ENCODE measurements at regions not wholly inside any gene's neighbourhood (a gene's known extent, or its start where the extent isn't known, plus 50 kb on each side); places are given as distances from the start of the nearest gene placed in this dataset.
A peak's percentile ranks its signal among the peaks of the same experiment; 100 is the strongest.

DNA sequence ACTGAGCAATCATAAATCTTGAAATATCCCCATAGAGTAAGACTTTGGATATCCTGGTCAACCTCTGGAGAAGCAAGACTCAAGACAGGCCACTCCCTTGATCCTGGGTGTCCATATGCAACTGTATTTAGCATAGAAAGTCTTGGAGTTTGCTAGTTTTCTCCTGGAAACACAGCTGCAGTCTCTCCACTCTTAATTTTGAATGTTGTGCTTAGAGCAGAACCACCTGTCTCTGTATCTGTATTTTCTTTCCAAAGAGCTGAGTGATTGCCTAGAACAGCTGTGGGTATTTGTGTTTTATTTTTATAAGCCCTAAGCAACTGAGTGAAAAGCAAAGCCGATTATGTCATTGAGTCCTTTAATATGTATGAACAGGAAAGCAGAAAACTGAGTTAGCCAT lies 64.1 kb upstream of the ADAM23 start:
- no peak overlapping the region for H4K8ac ChIP-seq (ENCODE audit: low read depth, low read length)
- H3K4me3 ChIP-seq (ENCODE audit: low read depth, low read length): no peak overlapping the region
- H3K18ac ChIP-seq (ENCODE audit: low read length): no peak overlapping the region
- H3K36me3 ChIP-seq (ENCODE audit: control insufficient read depth in 1 of 2, insufficient read depth in 2 of 2, low read length in 2 of 2): no peaks in the 10 kb centered on the region
- no peak overlapping the region for H2BK120ac ChIP-seq (ENCODE audit: insufficient read depth, low read length, poor library complexity)
- H3K27me3 ChIP-seq (ENCODE audit: insufficient read depth, low read length): no peaks in the 10 kb centered on the region
- no peak overlapping the region for H3K27ac ChIP-seq (ENCODE audit: low read depth, low read length)
- no peak overlapping the region for H4K91ac ChIP-seq (ENCODE audit: low read depth, low read length)
- no peak overlapping the region for H3K4ac ChIP-seq (ENCODE audit: low read depth, low read length)
- no peak overlapping the region for H2BK12ac ChIP-seq (ENCODE audit: low read length)
- H3K79me2 ChIP-seq (ENCODE audit: control insufficient read depth, insufficient read depth, low read length, poor library complexity): no peaks in the 10 kb centered on the region
- H2BK5ac ChIP-seq (ENCODE audit: low read depth, low read length, poor library complexity): no peak overlapping the region
- H2AK5ac ChIP-seq (ENCODE audit: low read length): no peak overlapping the region
- no peaks in the 10 kb centered on the region for H3K79me1 ChIP-seq (ENCODE audit: low read length)
- no peak overlapping the region for H3K9ac ChIP-seq (ENCODE audit: low read length)
- H3K14ac ChIP-seq (ENCODE audit: low read length): no peak overlapping the region
- no peak overlapping the region for H2AFZ ChIP-seq (ENCODE audit: insufficient read depth, low read length, poor library complexity)
- no peaks in the 10 kb centered on the region for H3K4me1 ChIP-seq (ENCODE audit: control insufficient read depth in 1 of 2, insufficient read depth in 2 of 2, low read length in 2 of 2)
- no peak overlapping the region for H4K12ac ChIP-seq (ENCODE audit: low read depth, low read length)
- no CpG with 5 or more reads among the region's 1 CpG for WGBS (ENCODE audit: extremely low coverage, insufficient coverage, insufficient read length)
- H3K9me3 ChIP-seq (ENCODE audit: insufficient read depth, low read depth, low read length): no peaks in the 10 kb centered on the region
- DNase-seq: no peak
- H3K23ac ChIP-seq (ENCODE audit: low read length): no peak overlapping the region
- no peak overlapping the region for H3K4me2 ChIP-seq (ENCODE audit: low read length)

DNA sequence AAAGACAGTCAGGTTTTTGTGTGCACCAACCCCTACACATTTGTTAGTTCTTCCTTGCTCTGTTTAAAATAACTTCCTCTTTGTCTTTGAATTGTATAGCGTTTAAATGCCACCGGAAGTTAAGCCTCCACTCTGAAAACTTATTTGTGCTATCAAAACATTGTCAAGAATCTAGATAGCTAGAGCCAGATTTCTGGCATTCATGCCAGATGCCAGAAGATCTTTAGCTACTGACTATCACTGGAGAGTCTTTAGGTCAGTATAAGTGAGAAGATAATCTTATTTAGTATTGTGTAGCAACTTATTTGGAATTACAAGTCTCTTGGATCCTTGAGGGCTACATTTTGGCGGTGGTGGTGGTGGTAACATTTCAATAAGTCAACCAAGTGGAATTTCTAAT lies 63.4 kb upstream of the ADAM23 start:
- Histone ChIP-seq H2AK5ac (ENCODE audit: low read length) (no peak overlapping the region), H3K36me3 (ENCODE audit: control insufficient read depth in 1 of 2, insufficient read depth in 2 of 2, low read length in 2 of 2) (no peaks in the 10 kb centered on the region), H2BK120ac (ENCODE audit: insufficient read depth, low read length, poor library complexity) (no peak overlapping the region), H4K91ac (ENCODE audit: low read depth, low read length) (no peak overlapping the region), H3K9me3 (ENCODE audit: insufficient read depth, low read depth, low read length) (no peaks in the 10 kb centered on the region), H2BK5ac (ENCODE audit: low read depth, low read length, poor library complexity) (no peak overlapping the region), H3K79me2 (ENCODE audit: control insufficient read depth, insufficient read depth, low read length, poor library complexity) (no peaks in the 10 kb centered on the region), H3K27me3 (ENCODE audit: insufficient read depth, low read length) (no peaks in the 10 kb centered on the region), H3K4me1 (ENCODE audit: control insufficient read depth in 1 of 2, insufficient read depth in 2 of 2, low read length in 2 of 2) (no peaks in the 10 kb centered on the region), H2AFZ (ENCODE audit: insufficient read depth, low read length, poor library complexity) (no peak overlapping the region), H2BK12ac (ENCODE audit: low read length) (no peak overlapping the region), H3K18ac (ENCODE audit: low read length) (no peak overlapping the region), H3K4me3 (ENCODE audit: low read depth, low read length) (no peak overlapping the region), H3K27ac (ENCODE audit: low read depth, low read length) (no peak overlapping the region), H3K14ac (ENCODE audit: low read length) (no peak overlapping the region), H3K4ac (ENCODE audit: low read depth, low read length) (no peak overlapping the region), H3K9ac (ENCODE audit: low read length) (no peak overlapping the region), H3K23ac (ENCODE audit: low read length) (no peak overlapping the region), H4K12ac (ENCODE audit: low read depth, low read length) (no peak overlapping the region), H4K8ac (ENCODE audit: low read depth, low read length) (no peak overlapping the region), H3K4me2 (ENCODE audit: low read length) (no peak overlapping the region), H3K79me1 (ENCODE audit: low read length) (no peaks in the 10 kb centered on the region)
- WGBS (ENCODE audit: extremely low coverage, insufficient coverage, insufficient read length): no CpG with 5 or more reads among the region's 3 CpGs
- peak in 1 of 2 donors; percentile 18 for DNase-seq

DNA sequence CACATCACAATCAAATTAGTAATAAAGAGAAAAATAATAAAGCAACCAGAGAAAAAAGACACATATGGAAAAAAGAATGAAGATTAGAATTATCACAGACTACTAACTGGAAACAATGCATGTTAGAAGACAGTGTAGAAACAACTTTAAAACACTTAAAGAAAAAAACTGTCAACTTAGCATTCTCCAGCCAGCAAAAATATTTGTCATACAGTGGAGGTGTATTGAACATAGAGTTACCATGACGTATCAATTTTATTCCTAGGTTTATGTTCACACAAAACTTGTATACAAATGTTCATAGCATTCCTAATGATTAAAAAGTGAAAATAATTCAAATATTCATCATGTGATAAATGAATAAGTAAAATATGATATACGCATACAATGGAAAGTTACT lies 61.5 kb upstream of the ADAM23 start:
- H3K79me1 ChIP-seq (ENCODE audit: low read length): no peaks in the 10 kb centered on the region
- no peak overlapping the region for H3K14ac ChIP-seq (ENCODE audit: low read length)
- no peak overlapping the region for H2BK120ac ChIP-seq (ENCODE audit: insufficient read depth, low read length, poor library complexity)
- no peaks in the 10 kb centered on the region for H3K9me3 ChIP-seq (ENCODE audit: insufficient read depth, low read depth, low read length)
- WGBS (ENCODE audit: extremely low coverage, insufficient coverage, insufficient read length): no CpG with 5 or more reads among the region's 2 CpGs
- DNase-seq: no peak
- H3K36me3 ChIP-seq (ENCODE audit: control insufficient read depth in 1 of 2, insufficient read depth in 2 of 2, low read length in 2 of 2): no peaks in the 10 kb centered on the region
- no peak overlapping the region for H2AK5ac ChIP-seq (ENCODE audit: low read length)
- H3K27me3 ChIP-seq (ENCODE audit: insufficient read depth, low read length): no peaks in the 10 kb centered on the region
- H3K79me2 ChIP-seq (ENCODE audit: control insufficient read depth, insufficient read depth, low read length, poor library complexity): no peaks in the 10 kb centered on the region
- H3K4me2 ChIP-seq (ENCODE audit: low read length): no peak overlapping the region
- no peaks in the 10 kb centered on the region for H3K4me1 ChIP-seq (ENCODE audit: control insufficient read depth in 1 of 2, insufficient read depth in 2 of 2, low read length in 2 of 2)
- H3K9ac ChIP-seq (ENCODE audit: low read length): no peak overlapping the region
- no peak overlapping the region for H2BK12ac ChIP-seq (ENCODE audit: low read length)
- no peak overlapping the region for H3K23ac ChIP-seq (ENCODE audit: low read length)
- H4K12ac ChIP-seq (ENCODE audit: low read depth, low read length): no peak overlapping the region
- no peak overlapping the region for H3K18ac ChIP-seq (ENCODE audit: low read length)
- H2BK5ac ChIP-seq (ENCODE audit: low read depth, low read length, poor library complexity): no peak overlapping the region
- H4K91ac ChIP-seq (ENCODE audit: low read depth, low read length): no peak overlapping the region
- H3K4ac ChIP-seq (ENCODE audit: low read depth, low read length): no peak overlapping the region
- H2AFZ ChIP-seq (ENCODE audit: insufficient read depth, low read length, poor library complexity): no peak overlapping the region
- H3K27ac ChIP-seq (ENCODE audit: low read depth, low read length): no peak overlapping the region
- no peak overlapping the region for H4K8ac ChIP-seq (ENCODE audit: low read depth, low read length)
- H3K4me3 ChIP-seq (ENCODE audit: low read depth, low read length): no peak overlapping the region

DNA sequence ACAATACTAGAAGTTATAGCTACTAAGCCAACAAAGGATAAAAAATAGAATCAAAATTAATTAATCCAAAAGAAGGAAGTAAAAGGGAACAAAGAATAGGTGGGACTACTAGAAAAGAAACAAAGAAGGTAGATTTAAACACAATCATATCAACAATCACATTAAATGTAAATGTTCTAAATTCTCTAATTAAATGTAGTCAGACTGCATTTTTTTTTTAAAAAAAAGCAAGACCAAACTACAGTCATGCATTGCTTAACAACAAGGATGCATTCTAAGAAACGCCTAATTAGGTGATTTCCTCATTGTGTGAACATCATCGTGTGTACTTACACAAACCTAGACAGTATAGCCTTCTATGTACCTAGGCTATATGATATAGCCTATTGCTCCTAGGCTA lies 59.7 kb upstream of the ADAM23 start:
- H3K79me2 ChIP-seq (ENCODE audit: control insufficient read depth, insufficient read depth, low read length, poor library complexity): no peaks in the 10 kb centered on the region

More for the DNA sequence above, 59.7 kb upstream of the ADAM23 start:
- Histone ChIP-seq H3K14ac (ENCODE audit: low read length) (no peak overlapping the region), H4K8ac (ENCODE audit: low read depth, low read length) (no peak overlapping the region), H3K4me2 (ENCODE audit: low read length) (no peak overlapping the region), H3K4ac (ENCODE audit: low read depth, low read length) (no peak overlapping the region), H3K9me3 (ENCODE audit: insufficient read depth, low read depth, low read length) (no peaks in the 10 kb centered on the region), H3K9ac (ENCODE audit: low read length) (no peak overlapping the region), H3K27ac (ENCODE audit: low read depth, low read length) (no peak overlapping the region), H2BK12ac (ENCODE audit: low read length) (no peak overlapping the region), H4K12ac (ENCODE audit: low read depth, low read length) (no peak overlapping the region), H3K27me3 (ENCODE audit: insufficient read depth, low read length) (no peaks in the 10 kb centered on the region), H4K91ac (ENCODE audit: low read depth, low read length) (no peak overlapping the region), H3K4me3 (ENCODE audit: low read depth, low read length) (no peak overlapping the region), H3K18ac (ENCODE audit: low read length) (no peak overlapping the region), H2AK5ac (ENCODE audit: low read length) (no peak overlapping the region), H2BK120ac (ENCODE audit: insufficient read depth, low read length, poor library complexity) (no peak overlapping the region), H2BK5ac (ENCODE audit: low read depth, low read length, poor library complexity) (no peak overlapping the region), H3K36me3 (ENCODE audit: control insufficient read depth in 1 of 2, insufficient read depth in 2 of 2, low read length in 2 of 2) (no peaks in the 10 kb centered on the region), H3K4me1 (ENCODE audit: control insufficient read depth in 1 of 2, insufficient read depth in 2 of 2, low read length in 2 of 2) (no peaks in the 10 kb centered on the region), H3K23ac (ENCODE audit: low read length) (no peak overlapping the region), H2AFZ (ENCODE audit: insufficient read depth, low read length, poor library complexity) (no peak overlapping the region), H3K79me1 (ENCODE audit: low read length) (no peaks in the 10 kb centered on the region)
- no peak for DNase-seq
- no CpG with 5 or more reads among the region's 2 CpGs for WGBS (ENCODE audit: extremely low coverage, insufficient coverage, insufficient read length)

Measured in trophoblast cell (in vitro differentiated cells and primary cell).